HEK293 (cell line): ENCODE measurements at regions not wholly inside any gene's neighbourhood (a gene's known extent, or its start where the extent isn't known, plus 50 kb on each side); places are given as distances from the start of the nearest gene placed in this dataset.

Source experiments
- ZBTB7A ChIP-seq: fragments of 450-650 bp; formaldehyde crosslinking; IDR thresholded peaks from 2 replicates; pipeline ENCODE4 v1.5.1; 2016; ENCODE audit warnings: low read depth, missing biosample characterization, missing genetic modification characterization
- ZNF561 ChIP-seq: fragments of 450-650 bp; IDR thresholded peaks from 2 replicates; pipeline ENCODE4 v1.5.1; 2018; ENCODE audit warnings: missing biosample characterization, missing genetic modification characterization, borderline replicate concordance
- TF ChIP-seq, protein P1 (sequence below): fragments of 450-650 bp; formaldehyde crosslinking; IDR thresholded peaks from 2 replicates; pipeline ENCODE4 v1.5.1; 2016; ENCODE audit warnings: missing biosample characterization, missing genetic modification characterization
- TF ChIP-seq, protein P2 (sequence below): fragments of 450-650 bp; formaldehyde crosslinking; IDR thresholded peaks from 2 replicates; pipeline ENCODE4 v1.5.1; 2016; ENCODE audit warnings: missing biosample characterization, missing genetic modification characterization
- TF ChIP-seq, protein P3 (sequence below): IDR thresholded peaks from 2 replicates; pipeline ENCODE4 v1.6.1; 2011; ENCODE audit warnings: mild to moderate bottlenecking, low read depth, low read length, borderline replicate concordance

DNA sequence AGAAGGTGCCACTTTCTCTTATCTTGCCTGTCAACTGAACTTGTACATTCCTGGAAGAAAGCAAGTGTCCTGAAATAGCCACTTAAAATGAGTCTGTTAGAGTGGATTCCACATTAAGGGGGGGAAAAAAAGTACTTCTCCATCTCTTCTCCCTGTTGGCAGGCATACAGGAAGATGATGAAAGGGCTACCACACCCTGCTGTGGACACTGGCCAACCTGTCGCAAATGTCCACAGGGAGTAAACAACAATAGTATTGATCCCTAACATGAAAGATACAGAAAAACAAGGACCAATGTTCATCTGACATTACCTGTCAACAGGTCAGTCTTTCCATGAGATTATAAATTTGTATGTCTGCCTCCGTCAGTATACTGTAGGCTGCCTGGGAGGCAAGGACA, 265.1 kb upstream of the MAP3K1 start:
- TF ChIP-seq ZNF561 (tag by site-specific recombination) (no peak), ZBTB7A (tag by site-specific recombination) (no peak)
- TF ChIP-seq, protein P1, sequence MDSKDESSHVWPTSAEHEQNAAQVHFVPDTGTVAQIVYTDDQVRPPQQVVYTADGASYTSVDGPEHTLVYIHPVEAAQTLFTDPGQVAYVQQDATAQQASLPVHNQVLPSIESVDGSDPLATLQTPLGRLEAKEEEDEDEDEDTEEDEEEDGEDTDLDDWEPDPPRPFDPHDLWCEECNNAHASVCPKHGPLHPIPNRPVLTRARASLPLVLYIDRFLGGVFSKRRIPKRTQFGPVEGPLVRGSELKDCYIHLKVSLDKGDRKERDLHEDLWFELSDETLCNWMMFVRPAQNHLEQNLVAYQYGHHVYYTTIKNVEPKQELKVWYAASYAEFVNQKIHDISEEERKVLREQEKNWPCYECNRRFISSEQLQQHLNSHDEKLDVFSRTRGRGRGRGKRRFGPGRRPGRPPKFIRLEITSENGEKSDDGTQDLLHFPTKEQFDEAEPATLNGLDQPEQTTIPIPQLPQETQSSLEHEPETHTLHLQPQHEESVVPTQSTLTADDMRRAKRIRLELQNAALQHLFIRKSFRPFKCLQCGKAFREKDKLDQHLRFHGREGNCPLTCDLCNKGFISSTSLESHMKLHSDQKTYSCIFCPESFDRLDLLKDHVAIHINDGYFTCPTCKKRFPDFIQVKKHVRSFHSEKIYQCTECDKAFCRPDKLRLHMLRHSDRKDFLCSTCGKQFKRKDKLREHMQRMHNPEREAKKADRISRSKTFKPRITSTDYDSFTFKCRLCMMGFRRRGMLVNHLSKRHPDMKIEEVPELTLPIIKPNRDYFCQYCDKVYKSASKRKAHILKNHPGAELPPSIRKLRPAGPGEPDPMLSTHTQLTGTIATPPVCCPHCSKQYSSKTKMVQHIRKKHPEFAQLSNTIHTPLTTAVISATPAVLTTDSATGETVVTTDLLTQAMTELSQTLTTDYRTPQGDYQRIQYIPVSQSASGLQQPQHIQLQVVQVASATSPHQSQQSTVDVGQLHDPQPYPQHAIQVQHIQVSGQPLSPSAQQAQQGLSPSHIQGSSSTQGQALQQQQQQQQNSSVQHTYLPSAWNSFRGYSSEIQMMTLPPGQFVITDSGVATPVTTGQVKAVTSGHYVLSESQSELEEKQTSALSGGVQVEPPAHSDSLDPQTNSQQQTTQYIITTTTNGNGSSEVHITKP (tag by site-specific recombination): no peak
- TF ChIP-seq, protein P2, sequence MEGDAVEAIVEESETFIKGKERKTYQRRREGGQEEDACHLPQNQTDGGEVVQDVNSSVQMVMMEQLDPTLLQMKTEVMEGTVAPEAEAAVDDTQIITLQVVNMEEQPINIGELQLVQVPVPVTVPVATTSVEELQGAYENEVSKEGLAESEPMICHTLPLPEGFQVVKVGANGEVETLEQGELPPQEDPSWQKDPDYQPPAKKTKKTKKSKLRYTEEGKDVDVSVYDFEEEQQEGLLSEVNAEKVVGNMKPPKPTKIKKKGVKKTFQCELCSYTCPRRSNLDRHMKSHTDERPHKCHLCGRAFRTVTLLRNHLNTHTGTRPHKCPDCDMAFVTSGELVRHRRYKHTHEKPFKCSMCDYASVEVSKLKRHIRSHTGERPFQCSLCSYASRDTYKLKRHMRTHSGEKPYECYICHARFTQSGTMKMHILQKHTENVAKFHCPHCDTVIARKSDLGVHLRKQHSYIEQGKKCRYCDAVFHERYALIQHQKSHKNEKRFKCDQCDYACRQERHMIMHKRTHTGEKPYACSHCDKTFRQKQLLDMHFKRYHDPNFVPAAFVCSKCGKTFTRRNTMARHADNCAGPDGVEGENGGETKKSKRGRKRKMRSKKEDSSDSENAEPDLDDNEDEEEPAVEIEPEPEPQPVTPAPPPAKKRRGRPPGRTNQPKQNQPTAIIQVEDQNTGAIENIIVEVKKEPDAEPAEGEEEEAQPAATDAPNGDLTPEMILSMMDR (tag by site-specific recombination): no peak
- TF ChIP-seq, protein P3, sequence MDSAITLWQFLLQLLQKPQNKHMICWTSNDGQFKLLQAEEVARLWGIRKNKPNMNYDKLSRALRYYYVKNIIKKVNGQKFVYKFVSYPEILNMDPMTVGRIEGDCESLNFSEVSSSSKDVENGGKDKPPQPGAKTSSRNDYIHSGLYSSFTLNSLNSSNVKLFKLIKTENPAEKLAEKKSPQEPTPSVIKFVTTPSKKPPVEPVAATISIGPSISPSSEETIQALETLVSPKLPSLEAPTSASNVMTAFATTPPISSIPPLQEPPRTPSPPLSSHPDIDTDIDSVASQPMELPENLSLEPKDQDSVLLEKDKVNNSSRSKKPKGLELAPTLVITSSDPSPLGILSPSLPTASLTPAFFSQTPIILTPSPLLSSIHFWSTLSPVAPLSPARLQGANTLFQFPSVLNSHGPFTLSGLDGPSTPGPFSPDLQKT: no peak
